ENCODE measurements at regions not wholly inside any gene's neighbourhood (a gene's known extent, or its start where the extent isn't known, plus 50 kb on each side); places are given as distances from the start of the nearest gene placed in this dataset.

DNA sequence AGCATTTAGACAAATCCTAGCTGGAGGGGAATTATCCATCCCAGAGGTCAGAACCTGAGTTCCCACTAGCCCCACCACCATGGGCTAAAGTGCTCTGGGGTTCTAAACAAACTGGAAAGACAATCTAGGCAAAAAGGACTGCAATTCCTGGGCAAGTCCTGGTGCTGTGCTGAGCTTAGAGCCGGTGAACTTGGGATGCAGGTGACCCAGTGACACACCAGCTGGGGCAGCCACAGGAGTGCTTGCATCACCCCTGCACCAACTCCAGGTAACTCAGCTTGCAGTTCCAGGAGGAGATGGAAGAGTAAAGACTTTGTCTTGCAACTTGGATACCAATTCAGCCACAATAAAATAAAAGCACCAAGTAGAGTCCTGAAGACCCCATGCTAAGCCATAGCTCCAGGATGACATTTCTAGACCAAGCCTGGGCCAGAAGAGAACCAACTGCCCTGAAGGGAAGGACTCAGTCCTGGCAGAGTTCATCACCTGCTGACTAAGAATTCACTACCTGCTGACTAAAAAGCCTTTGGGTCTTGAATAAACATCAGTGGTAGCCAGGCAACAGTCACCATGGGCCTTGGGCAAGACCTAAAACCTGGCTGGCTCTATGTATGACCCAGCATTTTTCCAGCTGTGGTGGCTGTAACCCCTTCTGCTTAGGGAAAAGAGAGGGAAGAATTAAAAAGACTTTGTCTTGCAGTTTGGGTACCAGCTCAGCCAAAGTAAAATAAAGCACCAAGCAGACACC lies 223.4 kb upstream of the DIO2 start:
- TF ChIP-seq, protein P1, sequence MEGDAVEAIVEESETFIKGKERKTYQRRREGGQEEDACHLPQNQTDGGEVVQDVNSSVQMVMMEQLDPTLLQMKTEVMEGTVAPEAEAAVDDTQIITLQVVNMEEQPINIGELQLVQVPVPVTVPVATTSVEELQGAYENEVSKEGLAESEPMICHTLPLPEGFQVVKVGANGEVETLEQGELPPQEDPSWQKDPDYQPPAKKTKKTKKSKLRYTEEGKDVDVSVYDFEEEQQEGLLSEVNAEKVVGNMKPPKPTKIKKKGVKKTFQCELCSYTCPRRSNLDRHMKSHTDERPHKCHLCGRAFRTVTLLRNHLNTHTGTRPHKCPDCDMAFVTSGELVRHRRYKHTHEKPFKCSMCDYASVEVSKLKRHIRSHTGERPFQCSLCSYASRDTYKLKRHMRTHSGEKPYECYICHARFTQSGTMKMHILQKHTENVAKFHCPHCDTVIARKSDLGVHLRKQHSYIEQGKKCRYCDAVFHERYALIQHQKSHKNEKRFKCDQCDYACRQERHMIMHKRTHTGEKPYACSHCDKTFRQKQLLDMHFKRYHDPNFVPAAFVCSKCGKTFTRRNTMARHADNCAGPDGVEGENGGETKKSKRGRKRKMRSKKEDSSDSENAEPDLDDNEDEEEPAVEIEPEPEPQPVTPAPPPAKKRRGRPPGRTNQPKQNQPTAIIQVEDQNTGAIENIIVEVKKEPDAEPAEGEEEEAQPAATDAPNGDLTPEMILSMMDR (IDR thresholded peaks at IDR 0.05; ENCODE audit: low read length), result no peak
- TF ChIP-seq EZH2 (optimal IDR thresholded peaks at IDR 0.05; ENCODE audit: low read depth, low read length), result no peak
- no peak for TF ChIP-seq EZH2phosphoT487 (IDR thresholded peaks at IDR 0.05; ENCODE audit: low read length)
